K562 (cell line): ENCODE measurements at regions not wholly inside any gene's neighbourhood (a gene's known extent, or its start where the extent isn't known, plus 50 kb on each side); places are given as distances from the start of the nearest gene placed in this dataset.
A peak's percentile ranks its signal among the peaks of the same experiment; 100 is the strongest.

Experiments used
- ATAC-seq: fragments of 200-7000 bp; cut with Tn5 transposase; 3 replicates; pipeline ENCODE4 v1.9.1; 2020; ENCODE audit warnings: moderate library complexity
- BruUV-seq: library from RNA; stranded (reverse); fragments of 400-500 nt; replicated peaks from 2 replicates; lab custom pipeline; 2021; lab: Mats Ljungman, UMichigan
- CTCF ChIA-PET: fragments of 300-600 bp; formaldehyde crosslinking; extraction: SDS; loops from one replicate; lab custom pipeline; 2021; ENCODE audit warnings: low intra/inter-chr PET ratio; lab: Yijun Ruan, JAX
- POLR2A ChIA-PET: fragments of 300-600, 350-650 bp; sonication (Branson Sonifier 250); formaldehyde crosslinking; extraction: SDS; loops from one replicate; lab custom pipeline; 2021; ENCODE audit warnings: antibody characterized with exemption, inconsistent platforms; lab: Yijun Ruan, JAX
- DNase-seq, 4 experiments: peaks; one replicate each; pipeline versions ENCODE4 v3.0.0 to v3.0.0-alpha.2; 2011 to 2018; ENCODE audit warnings: low spot score in 3 of 4, mixed read lengths in 3 of 4; ENCODE audit errors: extremely low read depth in 1 of 4
- FAIRE-seq: peaks from 2 replicates; lab custom pipeline; 2011; peaks lifted over from hg19 to GRCh38; lab: Jason Lieb, UNC
- H2AFZ ChIP-seq: 2 replicates; pipeline ENCODE4 v1.6.0; 2011; ENCODE audit warnings: low read depth, low read length, control low read depth, inconsistent platforms
- H3K27ac ChIP-seq: fragments of 200-600 bp; 3 replicates; pipeline ENCODE4 v1.8.0; 2011; ENCODE audit warnings: low read depth, mild to moderate bottlenecking, control low read depth, inconsistent platforms, low read length, moderate library complexity, mixed read lengths; ENCODE audit errors: extremely low read depth
- H3K27me3 ChIP-seq, 2 experiments: fragments of 300-600 bp in 1 of 2; 2 replicates in 1 of 2; 3 replicates in 1 of 2; pipeline versions ENCODE4 v1.6.0 to v1.8.0; 2011; ENCODE audit warnings: inconsistent platforms in 2 of 2, low read length in 2 of 2, mild to moderate bottlenecking in 1 of 2, mixed read lengths in 1 of 2, moderate library complexity in 1 of 2; ENCODE audit not compliant: control insufficient read depth in 2 of 2, insufficient read depth in 2 of 2
- H3K36me3 ChIP-seq: fragments of 300-600 bp; 3 replicates; pipeline ENCODE4 v1.8.0; 2011; ENCODE audit warnings: mild to moderate bottlenecking, low read length, inconsistent platforms; ENCODE audit not compliant: control insufficient read depth, insufficient read depth
- H3K4me1 ChIP-seq, 2 experiments: fragments of 200-600 bp in 1 of 2; replicated peaks in 1 of 2; 2 replicates in 1 of 2; 3 replicates in 1 of 2; pipeline versions ENCODE4 v1.5.1 to v1.8.0; 2011; ENCODE audit warnings: inconsistent platforms in 2 of 2, low read length in 2 of 2, mild to moderate bottlenecking in 1 of 2, mixed read lengths in 1 of 2, moderate library complexity in 1 of 2; ENCODE audit not compliant: control insufficient read depth in 2 of 2, insufficient read depth in 2 of 2
- H3K4me2 ChIP-seq: 2 replicates; pipeline ENCODE4 v1.6.1; 2011; ENCODE audit warnings: low read length, control low read depth, inconsistent platforms, mixed read lengths; ENCODE audit not compliant: insufficient read depth
- H3K4me3 ChIP-seq: fragments of 200-600 bp; sonication (generic), shearing (Covaris generic); 2 replicates; pipeline ENCODE4 v1.5.1; 2016; ENCODE audit warnings: control low read depth, inconsistent platforms
- H3K79me2 ChIP-seq: fragments of 200-600 bp; 3 replicates; pipeline ENCODE4 v1.8.0; 2011; ENCODE audit warnings: low read length, inconsistent platforms; ENCODE audit not compliant: control insufficient read depth, insufficient read depth
- H3K9ac ChIP-seq, 2 experiments: 2 replicates each; pipeline versions ENCODE4 v1.6.0 to v1.6.1; 2011; ENCODE audit warnings: low read depth in 2 of 2, low read length in 2 of 2, control low read depth in 1 of 2, inconsistent platforms in 1 of 2, mild to moderate bottlenecking in 1 of 2, mixed read lengths in 1 of 2; ENCODE audit not compliant: insufficient read depth in 1 of 2
- H3K9me1 ChIP-seq: one replicate; pipeline ENCODE4 v1.6.0; 2011; ENCODE audit warnings: inconsistent platforms, mild to moderate bottlenecking, low read length, moderate library complexity; ENCODE audit not compliant: control insufficient read depth, insufficient read depth
- H3K9me3 ChIP-seq: replicated peaks from 2 replicates; pipeline ENCODE4 v1.5.1; 2011; ENCODE audit warnings: low read depth, low read length, inconsistent platforms; ENCODE audit not compliant: control insufficient read depth, insufficient read depth
- H4K20me1 ChIP-seq: replicated peaks from 2 replicates; pipeline ENCODE4 v1.6.1; 2011; ENCODE audit warnings: low read length, inconsistent platforms, mixed read lengths; ENCODE audit not compliant: control insufficient read depth, insufficient read depth
- ARID3A ChIP-seq: IDR thresholded peaks from 2 replicates; pipeline ENCODE4 v1.6.1; 2012; ENCODE audit warnings: low read depth, low read length, improper control_type of control experiment, borderline replicate concordance
- BCOR ChIP-seq: fragments of 450-650 bp; IDR thresholded peaks from 2 replicates; pipeline ENCODE4 v1.6.1; 2016
- CREB1 ChIP-seq, 2 experiments: sonication (generic) in 1 of 2; formaldehyde crosslinking in 1 of 2; IDR thresholded peaks; 2 replicates each; pipeline versions ENCODE4 v1.6.1 to v1.8.0; 2012 to 2022; ENCODE audit warnings: inconsistent platforms in 1 of 2, mild to moderate bottlenecking in 1 of 2, missing genetic modification reagents in 1 of 2, moderate library complexity in 1 of 2
- ELF4 ChIP-seq: fragments of 450-650 bp; formaldehyde crosslinking; IDR thresholded peaks from 2 replicates; pipeline ENCODE4 v1.4.0; 2022; ENCODE audit warnings: missing genetic modification characterization
- FOXA1 ChIP-seq: fragments of 450-650 bp; IDR thresholded peaks from 2 replicates; pipeline ENCODE4 v1.6.1; 2016; ENCODE audit warnings: mild to moderate bottlenecking, borderline replicate concordance
- HDAC8 ChIP-seq: fragments of 450-650 bp; IDR thresholded peaks from 2 replicates; pipeline ENCODE4 v1.6.1; 2016; ENCODE audit warnings: mild to moderate bottlenecking, missing genetic modification characterization, moderate library complexity, missing compliant biosample characterization
- HEY1 ChIP-seq: fragments of 250-450 bp; sonication (Bioruptor Pico); IDR thresholded peaks from 2 replicates; pipeline ENCODE4 v1.5.0; 2020; ENCODE audit warnings: mild to moderate bottlenecking, moderate library complexity, borderline replicate concordance
- HMGXB4 ChIP-seq: sonication (generic); formaldehyde crosslinking; IDR thresholded peaks from 2 replicates; pipeline ENCODE4 v1.8.1; 2023; ENCODE audit warnings: mild to moderate bottlenecking, missing genetic modification reagents
- MAFG ChIP-seq: fragments of 450-650 bp; conservative IDR thresholded peaks from 2 replicates; pipeline ENCODE4 v1.6.1; 2016; ENCODE audit warnings: missing genetic modification characterization, missing compliant biosample characterization
- POLR3A ChIP-seq: IDR thresholded peaks from 2 replicates; pipeline ENCODE4 v1.6.1; 2011; ENCODE audit warnings: borderline replicate concordance, mild to moderate bottlenecking, moderate library complexity; ENCODE audit not compliant: insufficient read length, insufficient read depth; ENCODE audit errors: extremely low read depth
- PPARD ChIP-seq: fragments of 250-450 bp; sonication (Bioruptor Pico); IDR thresholded peaks from 2 replicates; pipeline ENCODE4 v1.8.0; 2022; ENCODE audit warnings: inconsistent platforms, mild to moderate bottlenecking, moderate library complexity
- RBM25 ChIP-seq: fragments of 200-400 bp; formaldehyde crosslinking; IDR thresholded peaks from 2 replicates; pipeline ENCODE4 v1.6.1; 2018; ENCODE audit warnings: low read length, low read depth, moderate library complexity; ENCODE audit not compliant: severe bottlenecking
- SMARCB1 ChIP-seq: IDR thresholded peaks from 2 replicates; pipeline ENCODE4 v1.6.1; 2011; ENCODE audit warnings: improper control_type of control experiment, low read depth; ENCODE audit not compliant: insufficient read length
- SMC3 ChIP-seq: conservative IDR thresholded peaks from 2 replicates; pipeline ENCODE4 v1.6.1; 2011; ENCODE audit warnings: low read depth, low read length, improper control_type of control experiment; ENCODE audit not compliant: insufficient read depth
- TAF7 ChIP-seq: fragments of 450-650 bp; IDR thresholded peaks from 2 replicates; pipeline ENCODE4 v1.6.1; 2016; ENCODE audit warnings: missing genetic modification characterization, missing compliant biosample characterization
- ZFP36 ChIP-seq: fragments of 150-350 bp; IDR thresholded peaks from 2 replicates; pipeline ENCODE4 v1.6.1; 2018; ENCODE audit warnings: low read length, low read depth; ENCODE audit not compliant: partially characterized antibody
- ZNF165 ChIP-seq: fragments of 250-450 bp; sonication (Bioruptor Pico); IDR thresholded peaks from 2 replicates; pipeline ENCODE4 v1.4.0; 2020; ENCODE audit warnings: borderline replicate concordance
- ZNF311 ChIP-seq: fragments of 250-450 bp; sonication (Bioruptor Pico); IDR thresholded peaks from 2 replicates; pipeline ENCODE4 v1.4.0; 2020; ENCODE audit warnings: mild to moderate bottlenecking, moderate library complexity
- ZNF354B ChIP-seq: fragments of 250-450 bp; sonication (Bioruptor Pico); IDR thresholded peaks from 2 replicates; pipeline ENCODE4 v1.4.0; 2020
- ZSCAN32 ChIP-seq: fragments of 450-650 bp; formaldehyde crosslinking; IDR thresholded peaks from 2 replicates; pipeline ENCODE4 v1.4.0; 2020; ENCODE audit warnings: mild to moderate bottlenecking, moderate library complexity
- WGBS: fragments of 100-300 bp; shearing (Covaris generic); methylation state at CpG from one replicate; pipeline ENCODE4 v1.1.6; 2016; ENCODE audit warnings: low coverage, mixed read lengths; ENCODE audit not compliant: insufficient coverage; ENCODE audit errors: missing lambda C conversion rate; 5-methylcytosine and 5-hydroxymethylcytosine counted together
- in situ Hi-C: fragments of 300-500 bp; cut with MboI; formaldehyde crosslinking; loops from 4 replicates; pipeline ENCODE4 v1.15.0; 2018; ENCODE audit warnings: inconsistent platforms, mixed read lengths
- intact Hi-C: fragments of 100-400 bp; cut with micrococcal nuclease; formaldehyde crosslinking; loops from 2 replicates; pipeline ENCODE4 v1.14.2; 2022

- no peak overlapping the region for H3K27ac ChIP-seq
- H3K9ac ChIP-seq = no peak overlapping the region; a peak in 1 of 4 replicates
- no peak overlapping the region for H2AFZ ChIP-seq
- no peaks in the 10 kb centered on the region for H4K20me1 ChIP-seq
- peaks cover 3 to 8% of the 10 kb centered on the region in 2 experiments; a peak in 3 of 5 replicates for H3K4me1 ChIP-seq
- ChIA-PET CTCF (no interaction called here), POLR2A (interaction anchor here (0.5 to 0.6 kb wide), 2 partner anchors 461 to 1570 kb away, joined by 3 read pairs; no protein-coding TSS in a partner anchor)
- ATAC-seq = no peak
- no TSS peak for BruUV-seq
- in situ Hi-C loops (no loop called here), intact Hi-C loops (no loop called here)
- H3K9me1 ChIP-seq = no peaks in the 10 kb centered on the region
- H3K4me2 ChIP-seq = no peak overlapping the region
- 27% methylated on average over 25 of the region's 25 CpGs for WGBS
- peaks cover 11 to 45% of the 10 kb centered on the region in 2 experiments for H3K27me3 ChIP-seq
- no peaks in the 10 kb centered on the region for H3K9me3 ChIP-seq
- H3K4me3 ChIP-seq = no peak overlapping the region
- no peaks in the 10 kb centered on the region for H3K36me3 ChIP-seq
- no peak for FAIRE-seq
- DNase-seq = no peak
- no peaks in the 10 kb centered on the region for H3K79me2 ChIP-seq
- TF ChIP-seq PPARD (CRISPR knock-in tag) (no peak), TAF7 (tag) (no peak), RBM25 (peak; percentile 69), ZNF165 (CRISPR knock-in tag) (no peak), MAFG (tag) (no peak), ARID3A (no peak), SMC3 (no peak), ZNF354B (CRISPR knock-in tag) (no peak), ZFP36 (peak; percentile 71), HMGXB4 (CRISPR knock-in tag) (no peak), HEY1 (CRISPR knock-in tag) (no peak), POLR3A (no peak), HDAC8 (tag) (no peak), CREB1 (IDR thresholded peaks at IDR 0.05) (no peak), CREB1 (CRISPR knock-in tag; IDR thresholded peaks at IDR 0.05) (no peak), BCOR (peak; percentile 37), ZSCAN32 (CRISPR knock-in tag) (no peak), SMARCB1 (no peak), FOXA1 (no peak), ZNF311 (no peak), ELF4 (no peak)
These were observed 271.6 kb downstream of the C16orf95 start for GRCh38 chr16:87045466-87046216.
